ENCODE measurements at regions not wholly inside any gene's neighbourhood (a gene's known extent, or its start where the extent isn't known, plus 50 kb on each side); places are given as distances from the start of the nearest gene placed in this dataset.

- no peaks in the 10 kb centered on the region for H4K20me1 ChIP-seq (ENCODE audit: insufficient read depth)
- CTCF ChIA-PET, result no interaction called here
- H3K9me3 ChIP-seq (ENCODE audit: control insufficient read depth in 1 of 2, insufficient read depth in 1 of 2, low read depth in 1 of 2, low read length in 2 of 2), result no peaks in the 10 kb centered on the region
- DNase-seq (ENCODE audit: low read depth, low spot score) (no peak), ATAC-seq (no peak)
- H3K27ac ChIP-seq (ENCODE audit: low read depth, low read length), result no peak overlapping the region
- no peak overlapping the region for H3K9ac ChIP-seq (ENCODE audit: low read length)
- POLR2A ChIA-PET, result no interaction called here
- H3K4me3 ChIP-seq (replicated peaks in 1 of 2; ENCODE audit: low read depth in 1 of 2, low read length in 2 of 2), result no peak overlapping the region
- intact Hi-C loops (cut with micrococcal nuclease), result no loop called here
- H3K9me2 ChIP-seq (ENCODE audit: insufficient read depth), result no peaks in the 10 kb centered on the region
- H3K36me3 ChIP-seq (ENCODE audit: control insufficient read depth in 1 of 2, insufficient read depth in 2 of 2, low read length in 2 of 2), result no peaks in the 10 kb centered on the region
- BruUV-seq (replicated peaks), result no TSS peak
- H2AFZ ChIP-seq (ENCODE audit: low read depth, low read length, poor library complexity, severe bottlenecking), result no peak overlapping the region
- RAD21 ChIA-PET (ENCODE audit: low non-redundant PET in 1 of 2, low total read pairs in 2 of 2, uncharacterized antibody in 2 of 2, unreplicated experiment in 2 of 2), result no interaction called here
- no peaks in the 10 kb centered on the region for H3K79me2 ChIP-seq (ENCODE audit: insufficient read depth, low read length)
- no peak for TF ChIP-seq MAX (IDR thresholded peaks at IDR 0.05)
- TF ChIP-seq EZH2 (IDR thresholded peaks at IDR 0.05), result no peak
- no peak for TF ChIP-seq REST (IDR thresholded peaks at IDR 0.05; ENCODE audit: low read depth)
- TF ChIP-seq POLR2A (IDR thresholded peaks at IDR 0.05; ENCODE audit: borderline replicate concordance, extremely low read depth, insufficient read depth, insufficient read length), result no peak
- TF ChIP-seq POLR2AphosphoS5 (IDR thresholded peaks at IDR 0.05; ENCODE audit: low read depth, low read length), result no peak
- TF ChIP-seq EZH2phosphoT487 (IDR thresholded peaks at IDR 0.05; ENCODE audit: borderline replicate concordance), result no peak
- TF ChIP-seq EGR1 (IDR thresholded peaks at IDR 0.05; ENCODE audit: low read depth), result no peak
- TF ChIP-seq JUND (IDR thresholded peaks at IDR 0.05), result no peak
- no peak overlapping the region for H3K4me2 ChIP-seq (ENCODE audit: low read length)
- H3K4me1 ChIP-seq (ENCODE audit: control insufficient read depth in 1 of 2, insufficient read depth in 2 of 2, low read length in 2 of 2), result peaks cover 3 to 7% of the 10 kb centered on the region in 2 experiments; a peak in 1 of 4 replicates
- no peaks in the 10 kb centered on the region for H3K27me3 ChIP-seq (ENCODE audit: insufficient read depth, low read length)
Measured at GRCh38 chr2:153169609-153170008, 309.0 kb downstream of the RPRM start.

Data from HCT116 (cell line).